ENCODE measurements at regions not wholly inside any gene's neighbourhood (a gene's known extent, or its start where the extent isn't known, plus 50 kb on each side); places are given as distances from the start of the nearest gene placed in this dataset.
"Not testable (repeated sequence)": the region's sequence is repeated elsewhere in the genome, so short reads cannot be mapped to it uniquely, and the experiment has no call there.

DNA sequence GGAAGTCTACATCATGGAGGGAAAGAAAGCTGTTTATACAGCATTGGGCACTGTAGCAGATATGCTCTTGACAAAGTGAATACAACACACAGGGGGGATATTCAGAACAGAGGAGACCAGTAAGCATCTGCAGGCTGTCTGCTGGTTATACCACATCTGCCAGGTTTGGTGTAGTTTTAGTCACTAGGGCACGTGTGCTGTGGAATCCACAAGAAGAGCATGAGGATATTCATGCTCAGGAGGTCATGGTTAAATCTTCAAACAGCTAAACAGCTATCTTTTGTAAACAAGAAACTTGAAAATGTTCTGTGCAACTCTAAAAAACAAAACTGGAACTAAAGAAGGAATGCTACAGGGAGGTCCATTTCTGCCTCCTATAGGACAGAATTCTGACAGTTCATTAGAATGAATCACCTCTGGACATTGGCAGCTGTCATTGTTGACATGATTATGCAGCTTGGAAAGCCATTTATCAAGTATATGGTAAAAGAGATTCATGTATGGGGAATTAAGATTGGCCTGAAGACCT, 175.8 kb downstream of the RCHY1 start:
- H3K4me3 ChIP-seq (ENCODE audit: low read length), result no peak overlapping the region
- no peak overlapping the region for H3K9ac ChIP-seq (ENCODE audit: low read length)
- no peaks in the 10 kb centered on the region for H3K27me3 ChIP-seq (ENCODE audit: control insufficient read depth, insufficient read depth, low read length)
- H3K36me3 ChIP-seq (ENCODE audit: control insufficient read depth, insufficient read depth, low read length), result no peaks in the 10 kb centered on the region
- H3K4me1 ChIP-seq (ENCODE audit: control insufficient read depth, insufficient read depth, low read length), result no peaks in the 10 kb centered on the region
- no peak overlapping the region for H3K27ac ChIP-seq (ENCODE audit: low read depth, low read length)

DNA sequence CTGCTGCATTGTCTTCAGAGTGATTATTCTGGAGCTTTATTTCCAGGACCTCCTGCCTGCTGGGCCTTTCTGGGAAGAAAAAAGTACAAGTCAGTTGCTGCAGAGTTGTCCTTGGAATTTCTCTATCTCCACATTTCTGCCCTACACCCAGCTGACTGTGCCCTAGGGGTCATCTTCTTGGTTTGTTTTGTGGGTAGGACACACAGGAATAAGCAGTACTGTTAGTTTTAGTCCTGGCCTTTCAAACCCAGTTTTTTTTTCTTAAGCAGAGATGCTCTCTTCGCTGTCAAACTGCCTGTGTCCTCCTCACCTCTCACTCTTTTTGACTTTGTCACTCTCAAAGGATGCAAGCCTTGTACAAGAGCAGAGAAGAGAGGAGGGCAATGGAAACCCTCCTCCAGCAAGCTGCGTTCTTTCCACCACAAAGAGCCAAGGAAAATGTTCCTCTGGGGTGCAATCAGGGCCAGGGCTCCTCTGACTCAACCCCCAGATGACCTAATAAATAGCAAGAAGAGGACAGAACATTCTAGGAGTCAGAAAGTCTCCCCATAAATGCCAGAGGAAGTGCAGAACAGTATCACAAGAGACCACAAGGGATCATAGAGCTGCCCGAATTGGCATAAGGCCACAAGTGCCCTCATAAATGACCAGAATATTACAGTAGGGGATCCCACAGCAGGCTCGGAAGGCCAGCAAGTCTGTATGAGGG, 186.2 kb downstream of the RCHY1 start:
- H3K27ac ChIP-seq (ENCODE audit: low read depth, low read length), result no peak overlapping the region
- no peaks in the 10 kb centered on the region for H3K4me1 ChIP-seq (ENCODE audit: control insufficient read depth, insufficient read depth, low read length)
- no peak overlapping the region for H3K9ac ChIP-seq (ENCODE audit: low read length)
- no peaks in the 10 kb centered on the region for H3K27me3 ChIP-seq (ENCODE audit: control insufficient read depth, insufficient read depth, low read length)
- H3K4me3 ChIP-seq (ENCODE audit: low read length), result no peak overlapping the region
- H3K36me3 ChIP-seq (ENCODE audit: control insufficient read depth, insufficient read depth, low read length), result no peaks in the 10 kb centered on the region

DNA sequence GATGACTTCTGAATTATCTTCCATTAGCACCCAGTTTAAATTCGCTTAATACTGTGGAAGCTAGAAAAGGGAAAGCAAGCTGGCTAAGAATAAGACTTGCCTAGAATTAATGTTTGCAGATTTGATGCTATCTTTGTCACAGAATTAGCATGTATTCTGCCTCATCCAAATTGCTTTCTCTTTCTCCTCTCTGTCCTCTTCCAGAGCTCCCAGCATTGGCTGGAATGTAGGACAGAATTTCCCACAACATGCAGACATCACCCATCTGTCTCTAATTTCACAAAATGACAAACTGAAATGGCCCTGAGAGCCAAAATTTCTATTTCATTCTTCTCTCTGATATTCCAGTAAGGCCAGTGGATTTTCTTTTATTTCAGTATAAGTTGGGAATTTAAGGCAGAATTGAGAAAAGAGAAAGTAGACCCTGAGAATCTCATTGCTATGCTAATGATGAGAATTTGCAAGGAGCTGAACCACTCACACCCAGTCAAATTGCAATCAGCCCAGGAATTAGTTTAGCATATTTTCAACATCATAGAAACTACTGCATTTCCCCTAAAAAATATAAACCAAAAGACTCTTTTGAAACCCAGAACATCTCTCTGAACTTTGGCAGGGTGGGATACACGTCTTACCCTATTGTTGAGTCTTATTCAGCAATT, 188.8 kb downstream of the RCHY1 start:
- Histone ChIP-seq H3K9ac (ENCODE audit: low read length) (no peak overlapping the region), H3K4me3 (ENCODE audit: low read length) (no peak overlapping the region), H3K36me3 (ENCODE audit: control insufficient read depth, insufficient read depth, low read length) (no peaks in the 10 kb centered on the region), H3K27ac (ENCODE audit: low read depth, low read length) (no peak overlapping the region), H3K27me3 (ENCODE audit: control insufficient read depth, insufficient read depth, low read length) (no peaks in the 10 kb centered on the region), H3K4me1 (ENCODE audit: control insufficient read depth, insufficient read depth, low read length) (no peaks in the 10 kb centered on the region)

DNA sequence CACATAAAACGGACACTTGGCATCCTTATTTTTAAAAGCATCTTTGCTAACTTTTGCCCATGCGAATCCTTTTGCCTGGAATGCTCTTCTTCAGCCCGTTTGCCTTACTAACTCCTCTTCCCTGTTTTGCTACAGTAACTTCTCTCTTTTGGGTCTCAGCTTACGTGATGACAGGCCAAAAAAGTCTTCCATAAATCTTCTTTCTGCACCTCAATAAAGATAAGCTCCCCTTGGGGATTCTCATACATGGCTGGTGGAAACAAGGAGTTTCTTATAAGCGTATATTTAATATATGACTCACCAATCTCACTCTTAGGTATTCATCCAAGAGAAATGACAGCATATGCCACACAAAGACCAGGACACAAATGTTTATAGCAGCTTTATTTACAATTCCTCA, 192.7 kb downstream of the RCHY1 start:
- H3K4me1 ChIP-seq (ENCODE audit: control insufficient read depth, insufficient read depth, low read length), result no peaks in the 10 kb centered on the region
- no peaks in the 10 kb centered on the region for H3K27me3 ChIP-seq (ENCODE audit: control insufficient read depth, insufficient read depth, low read length)
- no peak overlapping the region for H3K9ac ChIP-seq (ENCODE audit: low read length)
- H3K4me3 ChIP-seq (ENCODE audit: low read length), result no peak overlapping the region
- H3K27ac ChIP-seq (ENCODE audit: low read depth, low read length), result no peak overlapping the region
- no peaks in the 10 kb centered on the region for H3K36me3 ChIP-seq (ENCODE audit: control insufficient read depth, insufficient read depth, low read length)

DNA sequence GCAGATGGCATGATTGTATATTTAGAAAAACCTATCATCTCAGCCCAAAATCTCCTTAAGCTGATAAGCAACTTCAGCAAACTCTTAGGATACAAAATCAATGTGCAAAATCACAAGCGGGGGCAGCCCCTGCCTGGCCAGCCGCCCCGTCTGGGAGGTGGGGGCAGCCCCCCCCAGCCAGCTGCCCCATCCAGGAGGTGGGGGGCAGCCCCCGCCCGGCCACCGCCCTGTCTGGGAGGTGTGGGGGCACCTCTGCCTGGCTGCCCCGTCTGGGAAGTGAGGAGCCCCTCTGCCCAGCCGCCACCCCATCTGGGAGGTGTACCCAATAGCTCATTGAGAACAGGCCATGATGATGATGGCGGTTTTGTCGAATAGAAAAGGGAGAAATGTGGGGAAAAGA, 196.6 kb downstream of the RCHY1 start:
- H3K27ac ChIP-seq (ENCODE audit: low read depth, low read length); H3K4me3 ChIP-seq (ENCODE audit: low read length); H3K36me3 ChIP-seq (ENCODE audit: control insufficient read depth, insufficient read depth, low read length); H3K27me3 ChIP-seq (ENCODE audit: control insufficient read depth, insufficient read depth, low read length); H3K4me1 ChIP-seq (ENCODE audit: control insufficient read depth, insufficient read depth, low read length); H3K9ac ChIP-seq (ENCODE audit: low read length): not testable (repeated sequence)

DNA sequence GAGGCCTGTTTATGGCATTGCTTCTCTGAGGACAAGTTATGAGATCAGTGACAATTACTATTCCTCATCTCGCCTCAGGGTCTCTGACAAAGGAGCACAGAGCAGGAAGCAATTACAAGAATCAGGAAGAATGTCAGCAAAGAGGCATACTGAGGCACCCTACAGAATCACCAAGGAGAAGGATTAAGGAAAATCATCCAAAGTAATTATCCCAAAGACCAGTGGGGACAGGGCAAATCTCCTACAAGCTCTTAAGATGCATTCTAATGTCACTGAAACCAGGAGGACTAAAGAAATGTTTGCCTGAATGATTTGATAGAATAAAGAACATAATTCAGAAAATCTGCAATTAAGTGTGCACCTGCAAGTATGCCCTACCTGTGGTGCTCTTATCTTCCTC, 206.2 kb downstream of the RCHY1 start:
- Histone ChIP-seq H3K4me1 (ENCODE audit: control insufficient read depth, insufficient read depth, low read length) (no peaks in the 10 kb centered on the region), H3K9ac (ENCODE audit: low read length) (no peak overlapping the region), H3K4me3 (ENCODE audit: low read length) (no peak overlapping the region), H3K27me3 (ENCODE audit: control insufficient read depth, insufficient read depth, low read length) (no peaks in the 10 kb centered on the region), H3K36me3 (ENCODE audit: control insufficient read depth, insufficient read depth, low read length) (no peaks in the 10 kb centered on the region), H3K27ac (ENCODE audit: low read depth, low read length) (no peak overlapping the region)

DNA sequence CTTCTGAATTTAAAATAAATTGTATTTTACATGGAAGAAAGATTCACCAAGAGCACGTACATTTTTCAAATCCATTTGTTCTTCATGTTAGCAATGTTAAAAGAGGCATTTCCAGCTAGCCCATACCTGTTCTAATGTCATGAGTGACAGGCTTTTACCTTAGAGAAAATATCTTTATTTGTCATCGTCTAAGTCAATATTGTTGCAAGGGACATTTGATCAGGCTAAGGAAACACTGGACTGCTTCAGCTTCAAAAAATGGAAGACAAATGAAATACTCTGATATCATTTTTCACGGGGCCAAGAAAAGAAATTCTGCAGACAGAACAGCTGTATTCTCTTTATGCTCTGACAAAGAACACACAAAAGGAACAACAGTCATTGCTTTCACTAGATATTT, 207.7 kb downstream of the RCHY1 start:
- H3K36me3 ChIP-seq (ENCODE audit: control insufficient read depth, insufficient read depth, low read length), result no peaks in the 10 kb centered on the region
- no peak overlapping the region for H3K4me3 ChIP-seq (ENCODE audit: low read length)
- no peak overlapping the region for H3K9ac ChIP-seq (ENCODE audit: low read length)
- H3K27ac ChIP-seq (ENCODE audit: low read depth, low read length), result no peak overlapping the region
- no peaks in the 10 kb centered on the region for H3K4me1 ChIP-seq (ENCODE audit: control insufficient read depth, insufficient read depth, low read length)
- H3K27me3 ChIP-seq (ENCODE audit: control insufficient read depth, insufficient read depth, low read length), result no peaks in the 10 kb centered on the region

DNA sequence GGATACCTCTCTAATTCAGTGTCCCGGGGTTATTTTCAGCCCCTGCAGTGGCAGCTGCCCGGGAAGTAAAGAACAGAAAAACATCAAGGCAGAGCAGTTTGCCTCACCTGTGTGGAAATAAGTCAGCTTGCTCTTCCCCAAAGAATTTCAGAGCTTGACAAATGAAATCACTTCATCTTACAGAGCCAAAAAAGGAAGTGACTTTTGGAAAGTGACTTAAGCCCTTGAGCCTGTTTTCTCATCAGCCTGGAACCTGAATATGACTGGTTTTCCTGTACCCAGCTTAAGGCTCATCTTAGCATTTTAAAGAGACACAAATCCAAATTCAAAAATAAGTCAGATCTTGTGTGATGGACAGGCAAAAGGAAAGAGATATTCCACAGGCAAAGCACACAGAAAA, 211.6 kb downstream of the RCHY1 start:
- Histone ChIP-seq H3K4me3 (ENCODE audit: low read length) (no peak overlapping the region), H3K9ac (ENCODE audit: low read length) (no peak overlapping the region), H3K27me3 (ENCODE audit: control insufficient read depth, insufficient read depth, low read length) (no peaks in the 10 kb centered on the region), H3K27ac (ENCODE audit: low read depth, low read length) (no peak overlapping the region), H3K36me3 (ENCODE audit: control insufficient read depth, insufficient read depth, low read length) (no peaks in the 10 kb centered on the region), H3K4me1 (ENCODE audit: control insufficient read depth, insufficient read depth, low read length) (no peaks in the 10 kb centered on the region)

DNA sequence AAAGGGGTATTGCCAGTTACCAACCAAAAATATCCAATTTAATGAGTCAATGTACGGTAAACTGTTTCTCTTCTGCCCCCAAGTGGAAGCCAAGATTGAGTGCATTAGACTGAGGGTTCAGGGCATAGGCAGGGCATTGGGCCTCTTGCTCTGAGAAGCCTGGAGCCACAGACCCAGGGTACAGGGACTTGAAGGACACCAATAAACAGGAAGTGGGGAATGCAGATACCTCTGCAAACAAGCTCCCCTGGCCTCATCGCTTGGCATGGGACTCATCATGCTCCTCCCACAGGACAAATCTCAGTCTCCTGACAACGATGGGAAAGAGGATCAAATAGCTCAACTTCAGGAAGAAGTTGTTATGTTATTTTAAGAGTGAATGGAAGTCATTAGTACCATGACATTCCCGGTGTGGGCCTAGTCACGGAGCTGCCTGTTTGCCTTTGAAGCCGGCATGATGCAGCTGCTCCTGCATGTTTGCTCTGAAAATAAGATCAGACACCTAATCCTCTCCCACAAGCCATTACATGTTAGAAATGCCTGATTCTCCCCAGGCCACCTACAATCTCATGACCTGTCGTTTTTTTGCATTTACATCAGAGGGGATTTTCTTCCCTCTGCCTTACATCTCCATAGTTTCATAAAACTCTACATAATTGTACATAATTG, 224.2 kb downstream of the RCHY1 start:
- Histone ChIP-seq H3K4me1 (ENCODE audit: control insufficient read depth, insufficient read depth, low read length) (no peaks in the 10 kb centered on the region), H3K36me3 (ENCODE audit: control insufficient read depth, insufficient read depth, low read length) (no peaks in the 10 kb centered on the region), H3K27me3 (ENCODE audit: control insufficient read depth, insufficient read depth, low read length) (no peaks in the 10 kb centered on the region), H3K27ac (ENCODE audit: low read depth, low read length) (no peak overlapping the region), H3K9ac (ENCODE audit: low read length) (no peak overlapping the region), H3K4me3 (ENCODE audit: low read length) (no peak overlapping the region)

DNA sequence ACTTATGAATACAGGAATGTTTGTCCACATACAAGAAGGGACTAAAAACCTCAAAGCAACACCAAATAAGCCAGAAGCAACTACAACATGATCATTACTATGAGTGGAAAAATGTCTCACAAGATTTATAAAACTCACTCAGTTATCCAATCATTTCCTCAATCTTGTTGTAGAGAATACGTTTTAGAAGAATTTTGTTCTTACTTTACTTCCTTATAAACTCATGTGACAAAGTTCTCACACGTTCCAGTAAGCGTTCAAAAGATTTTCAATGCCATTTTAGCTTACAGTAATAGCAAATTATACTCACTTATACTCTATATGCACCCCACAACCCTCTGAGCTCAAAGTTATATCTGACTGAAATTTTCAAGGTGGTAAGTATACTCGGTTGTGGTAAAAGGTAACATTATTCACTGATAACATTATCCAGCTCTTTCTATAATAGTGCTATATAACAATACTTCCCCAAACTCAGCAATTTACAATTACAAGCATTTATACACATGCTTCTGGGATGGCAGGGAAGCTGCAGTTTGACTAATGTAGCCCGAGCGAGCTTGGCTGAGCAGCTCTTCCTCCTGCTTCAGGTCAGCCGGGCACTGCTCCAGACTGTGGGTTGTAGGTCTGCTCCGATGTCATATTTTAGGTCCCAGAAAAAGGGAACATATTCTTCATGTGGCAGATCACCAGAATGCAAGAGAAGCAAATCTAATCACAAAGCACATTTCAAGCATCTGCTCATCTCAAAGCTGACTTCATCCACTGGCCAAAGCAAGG, 226.3 kb downstream of the RCHY1 start:
- no peak overlapping the region for H3K9ac ChIP-seq (ENCODE audit: low read length)
- H3K27me3 ChIP-seq (ENCODE audit: control insufficient read depth, insufficient read depth, low read length), result no peaks in the 10 kb centered on the region
- H3K27ac ChIP-seq (ENCODE audit: low read depth, low read length), result no peak overlapping the region
- H3K4me3 ChIP-seq (ENCODE audit: low read length), result no peak overlapping the region
- no peaks in the 10 kb centered on the region for H3K36me3 ChIP-seq (ENCODE audit: control insufficient read depth, insufficient read depth, low read length)
- no peaks in the 10 kb centered on the region for H3K4me1 ChIP-seq (ENCODE audit: control insufficient read depth, insufficient read depth, low read length)

DNA sequence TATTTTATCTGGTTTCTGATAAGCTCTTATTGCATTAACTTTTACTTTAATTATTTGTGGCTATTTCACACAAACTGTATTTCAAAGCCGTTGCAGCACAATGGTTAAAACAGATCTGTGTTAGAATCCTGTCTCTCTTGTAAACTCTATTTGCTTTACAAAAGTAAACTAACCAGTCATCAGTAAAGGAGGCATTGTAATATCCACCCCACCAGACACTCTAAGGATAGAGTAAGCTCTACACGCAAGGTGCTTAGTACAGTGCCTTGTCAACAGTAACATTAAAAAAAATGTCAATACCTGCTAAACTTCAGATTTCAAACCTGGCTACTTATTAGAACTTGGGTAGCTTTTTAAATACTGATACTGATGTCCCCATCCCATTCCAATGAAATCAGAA, 228.4 kb downstream of the RCHY1 start:
- H3K9ac ChIP-seq (ENCODE audit: low read length), result no peak overlapping the region
- H3K27ac ChIP-seq (ENCODE audit: low read depth, low read length), result no peak overlapping the region
- H3K4me1 ChIP-seq (ENCODE audit: control insufficient read depth, insufficient read depth, low read length), result no peaks in the 10 kb centered on the region
- no peak overlapping the region for H3K4me3 ChIP-seq (ENCODE audit: low read length)
- H3K36me3 ChIP-seq (ENCODE audit: control insufficient read depth, insufficient read depth, low read length), result no peaks in the 10 kb centered on the region
- no peaks in the 10 kb centered on the region for H3K27me3 ChIP-seq (ENCODE audit: control insufficient read depth, insufficient read depth, low read length)

DNA sequence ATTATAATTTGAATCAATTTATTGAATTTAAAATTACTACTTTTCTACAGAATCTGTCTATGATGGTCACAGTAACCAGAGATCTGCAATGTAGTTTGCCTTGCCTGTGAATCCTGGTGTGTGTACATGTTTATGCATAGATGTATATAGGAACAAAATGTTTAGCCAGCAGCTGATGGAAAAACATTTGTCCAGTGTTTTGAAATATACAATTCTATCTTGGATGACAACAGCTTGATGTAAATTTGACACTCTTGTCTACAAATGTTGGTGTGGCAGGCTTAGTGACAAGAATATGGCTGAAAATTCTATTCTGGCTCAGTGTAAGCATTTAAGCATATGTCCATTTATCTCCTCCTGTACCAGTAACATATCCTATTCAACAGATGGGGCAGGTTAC, 229.4 kb downstream of the RCHY1 start:
- Histone ChIP-seq H3K9ac (ENCODE audit: low read length) (no peak overlapping the region), H3K4me1 (ENCODE audit: control insufficient read depth, insufficient read depth, low read length) (no peaks in the 10 kb centered on the region), H3K27ac (ENCODE audit: low read depth, low read length) (no peak overlapping the region), H3K36me3 (ENCODE audit: control insufficient read depth, insufficient read depth, low read length) (no peaks in the 10 kb centered on the region), H3K4me3 (ENCODE audit: low read length) (no peak overlapping the region), H3K27me3 (ENCODE audit: control insufficient read depth, insufficient read depth, low read length) (no peaks in the 10 kb centered on the region)
